Natural killer cell (primary cell): ENCODE measurements at regions not wholly inside any gene's neighbourhood (a gene's known extent, or its start where the extent isn't known, plus 50 kb on each side); places are given as distances from the start of the nearest gene placed in this dataset.

Source experiments
- ATAC-seq, 3 donors: fragments of 150-1000 bp in 2 of 3; fragments of 200-7000 bp in 1 of 3; cut with Tn5 transposase; 1 replicate in 1 of 3; 2 replicates in 2 of 3; pipeline ENCODE4 v1.10.0; 2021; ENCODE audit warnings: mild to moderate bottlenecking in 2 of 3, moderate library complexity in 2 of 3
- DNase-seq, 2 donors: peaks; one replicate each; pipeline versions ENCODE4 v3.0.0 to v3.0.0-alpha.2; 2013 to 2021; ENCODE audit warnings: mixed read lengths in 1 of 2
- H3K27ac ChIP-seq: one replicate; pipeline ENCODE4 v1.5.1; 2013; ENCODE audit warnings: mild to moderate bottlenecking, low read length
- H3K27me3 ChIP-seq: one replicate; pipeline ENCODE4 v1.6.1; 2013; ENCODE audit warnings: low read length; ENCODE audit not compliant: control insufficient read depth, insufficient read depth
- H3K36me3 ChIP-seq: one replicate; pipeline ENCODE4 v1.6.1; 2013; ENCODE audit warnings: low read length; ENCODE audit not compliant: control insufficient read depth, insufficient read depth
- H3K4me1 ChIP-seq: one replicate; pipeline ENCODE4 v1.6.1; 2013; ENCODE audit warnings: low read length; ENCODE audit not compliant: control insufficient read depth, insufficient read depth
- H3K4me3 ChIP-seq: one replicate; pipeline ENCODE4 v1.5.1; 2013; ENCODE audit warnings: low read length
- H3K9me3 ChIP-seq: one replicate; pipeline ENCODE4 v1.6.1; 2013; ENCODE audit warnings: low read length; ENCODE audit not compliant: control insufficient read depth, insufficient read depth
- H3K27ac Mint-ChIP-seq, 2 donors: one replicate each; pipeline ENCODE4 v1.8.0; 2022; ENCODE audit warnings: mild to moderate bottlenecking in 2 of 2, mixed read lengths in 2 of 2, moderate library complexity in 1 of 2
- H3K27me3 Mint-ChIP-seq, 2 donors: one replicate each; pipeline ENCODE4 v1.8.0; 2022; ENCODE audit warnings: low read depth in 2 of 2, mixed read lengths in 2 of 2
- H3K36me3 Mint-ChIP-seq: one replicate; pipeline ENCODE4 v1.8.0; 2022; ENCODE audit warnings: mixed read lengths
- H3K4me1 Mint-ChIP-seq, 2 donors: one replicate each; pipeline ENCODE4 v1.8.0; 2022; ENCODE audit warnings: mixed read lengths in 2 of 2
- H3K4me3 Mint-ChIP-seq: one replicate; pipeline ENCODE4 v1.8.0; 2022; ENCODE audit warnings: mild to moderate bottlenecking, moderate library complexity, mixed read lengths
- H3K9me3 Mint-ChIP-seq, 2 donors: one replicate each; pipeline ENCODE4 v1.8.0; 2022; ENCODE audit warnings: mixed read lengths in 2 of 2
- CTCF ChIP-seq: fragments of 200-600 bp; IDR thresholded peaks from one replicate; pipeline ENCODE4 v1.8.0; 2022; ENCODE audit warnings: antibody characterized with exemption
- WGBS: methylation state at CpG from one replicate; pipeline ENCODE4 v1.1.7; 2013; ENCODE audit warnings: missing lambda C conversion rate; ENCODE audit not compliant: insufficient coverage; 5-methylcytosine and 5-hydroxymethylcytosine counted together
- intact Hi-C: fragments of 100-400 bp; cut with micrococcal nuclease; formaldehyde crosslinking; loops from one replicate; pipeline ENCODE4 v1.14.2; 2022

GRCh38 chr7:4434306-4434705 lies 247.8 kb upstream of the FOXK1 start:
- no peak overlapping the region for H3K27ac Mint-ChIP-seq
- H3K4me1 Mint-ChIP-seq: no peaks in the 10 kb centered on the region
- no peak overlapping the region for H3K4me3 Mint-ChIP-seq
- 83% methylated on average over 13 of the region's 13 CpGs for WGBS
- DNase-seq (no peak), ATAC-seq (no peak)
- H3K9me3 ChIP-seq: no peaks in the 10 kb centered on the region
- H3K27me3 ChIP-seq: no peaks in the 10 kb centered on the region
- H3K27me3 Mint-ChIP-seq: peaks cover 4 to 31% of the 10 kb centered on the region in 2 donors
- H3K27ac ChIP-seq: no peak overlapping the region
- no peaks in the 10 kb centered on the region for H3K36me3 ChIP-seq
- TF ChIP-seq CTCF: no peak
- intact Hi-C loops: no loop called here
- H3K4me1 ChIP-seq: no peaks in the 10 kb centered on the region
- H3K9me3 Mint-ChIP-seq: peaks cover 2 to 3% of the 10 kb centered on the region in 2 donors
- H3K36me3 Mint-ChIP-seq: no peaks in the 10 kb centered on the region
- no peak overlapping the region for H3K4me3 ChIP-seq

- no peak for TF ChIP-seq CTCF
- no peak overlapping the region for H3K27ac ChIP-seq
- Mint-ChIP-seq H3K36me3 (no peaks in the 10 kb centered on the region), H3K4me1 (no peaks in the 10 kb centered on the region), H3K27me3 (peaks cover 4 to 31% of the 10 kb centered on the region in 2 donors), H3K4me3 (no peak overlapping the region), H3K9me3 (no peaks in the 10 kb centered on the region), H3K27ac (no peak overlapping the region)
- ATAC-seq: no peak
- intact Hi-C loops: no loop called here
- H3K36me3 ChIP-seq: no peaks in the 10 kb centered on the region
- WGBS: 88% methylated on average over 2 of the region's 5 CpGs
- H3K9me3 ChIP-seq: no peaks in the 10 kb centered on the region
- no peak overlapping the region for H3K4me3 ChIP-seq
- H3K4me1 ChIP-seq: no peaks in the 10 kb centered on the region
- DNase-seq: no peak
- H3K27me3 ChIP-seq: no peaks in the 10 kb centered on the region
Measured at GRCh38 chr7:4436361-4436895, 245.7 kb upstream of the FOXK1 start.

- Histone ChIP-seq H3K36me3 (no peaks in the 10 kb centered on the region), H3K9me3 (no peaks in the 10 kb centered on the region), H3K27me3 (no peaks in the 10 kb centered on the region), H3K27ac (no peak overlapping the region), H3K4me1 (no peaks in the 10 kb centered on the region), H3K4me3 (no peak overlapping the region)
- DNase-seq: no peak
- Mint-ChIP-seq H3K9me3 (no peaks in the 10 kb centered on the region), H3K4me3 (no peak overlapping the region), H3K4me1 (no peaks in the 10 kb centered on the region), H3K27ac (no peak overlapping the region), H3K36me3 (no peaks in the 10 kb centered on the region), H3K27me3 (peaks cover 4 to 31% of the 10 kb centered on the region in 2 donors)
- WGBS: 6% methylated on average over 1 of the region's 3 CpGs
- TF ChIP-seq CTCF: no peak
- no peak for ATAC-seq
- intact Hi-C loops: no loop called here
Measured at GRCh38 chr7:4436936-4437335, 245.2 kb upstream of the FOXK1 start.

GRCh38 chr7:4437916-4438315 lies 244.2 kb upstream of the FOXK1 start:
- DNase-seq (no peak), ATAC-seq (no peak)
- Mint-ChIP-seq H3K4me1 (no peaks in the 10 kb centered on the region), H3K27me3 (peaks cover 4 to 31% of the 10 kb centered on the region in 2 donors), H3K4me3 (no peak overlapping the region), H3K36me3 (no peaks in the 10 kb centered on the region), H3K9me3 (no peaks in the 10 kb centered on the region), H3K27ac (no peak overlapping the region)
- Histone ChIP-seq H3K4me3 (no peak overlapping the region), H3K36me3 (no peaks in the 10 kb centered on the region), H3K4me1 (no peaks in the 10 kb centered on the region), H3K9me3 (no peaks in the 10 kb centered on the region), H3K27me3 (no peaks in the 10 kb centered on the region), H3K27ac (no peak overlapping the region)
- intact Hi-C loops: no loop called here
- TF ChIP-seq CTCF: no peak
- WGBS: 86% methylated on average over 4 of the region's 4 CpGs
